ENCODE measurements at regions not wholly inside any gene's neighbourhood (a gene's known extent, or its start where the extent isn't known, plus 50 kb on each side); places are given as distances from the start of the nearest gene placed in this dataset.

- TF ChIP-seq CSRNP3 (CRISPR knock-in tag; IDR thresholded peaks at IDR 0.05), result no peak
- TF ChIP-seq, protein P1, sequence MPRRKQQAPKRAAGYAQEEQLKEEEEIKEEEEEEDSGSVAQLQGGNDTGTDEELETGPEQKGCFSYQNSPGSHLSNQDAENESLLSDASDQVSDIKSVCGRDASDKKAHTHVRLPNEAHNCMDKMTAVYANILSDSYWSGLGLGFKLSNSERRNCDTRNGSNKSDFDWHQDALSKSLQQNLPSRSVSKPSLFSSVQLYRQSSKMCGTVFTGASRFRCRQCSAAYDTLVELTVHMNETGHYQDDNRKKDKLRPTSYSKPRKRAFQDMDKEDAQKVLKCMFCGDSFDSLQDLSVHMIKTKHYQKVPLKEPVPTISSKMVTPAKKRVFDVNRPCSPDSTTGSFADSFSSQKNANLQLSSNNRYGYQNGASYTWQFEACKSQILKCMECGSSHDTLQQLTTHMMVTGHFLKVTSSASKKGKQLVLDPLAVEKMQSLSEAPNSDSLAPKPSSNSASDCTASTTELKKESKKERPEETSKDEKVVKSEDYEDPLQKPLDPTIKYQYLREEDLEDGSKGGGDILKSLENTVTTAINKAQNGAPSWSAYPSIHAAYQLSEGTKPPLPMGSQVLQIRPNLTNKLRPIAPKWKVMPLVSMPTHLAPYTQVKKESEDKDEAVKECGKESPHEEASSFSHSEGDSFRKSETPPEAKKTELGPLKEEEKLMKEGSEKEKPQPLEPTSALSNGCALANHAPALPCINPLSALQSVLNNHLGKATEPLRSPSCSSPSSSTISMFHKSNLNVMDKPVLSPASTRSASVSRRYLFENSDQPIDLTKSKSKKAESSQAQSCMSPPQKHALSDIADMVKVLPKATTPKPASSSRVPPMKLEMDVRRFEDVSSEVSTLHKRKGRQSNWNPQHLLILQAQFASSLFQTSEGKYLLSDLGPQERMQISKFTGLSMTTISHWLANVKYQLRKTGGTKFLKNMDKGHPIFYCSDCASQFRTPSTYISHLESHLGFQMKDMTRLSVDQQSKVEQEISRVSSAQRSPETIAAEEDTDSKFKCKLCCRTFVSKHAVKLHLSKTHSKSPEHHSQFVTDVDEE (CRISPR knock-in tag; IDR thresholded peaks at IDR 0.05), result no peak
- TF ChIP-seq ZFP30 (CRISPR knock-in tag; IDR thresholded peaks at IDR 0.05), result no peak
- no peak for TF ChIP-seq BACH2 (CRISPR knock-in tag; IDR thresholded peaks at IDR 0.05; ENCODE audit: borderline replicate concordance)
- no peak for TF ChIP-seq RARB (CRISPR knock-in tag; IDR thresholded peaks at IDR 0.05)
- no peak for TF ChIP-seq SNAI2 (CRISPR knock-in tag; IDR thresholded peaks at IDR 0.05)
- TF ChIP-seq ZC3H10 (CRISPR knock-in tag; IDR thresholded peaks at IDR 0.05), result no peak
- TF ChIP-seq TOX (CRISPR knock-in tag; IDR thresholded peaks at IDR 0.05; ENCODE audit: borderline replicate concordance), result no peak
- no peak for TF ChIP-seq ZFP3 (CRISPR knock-in tag; IDR thresholded peaks at IDR 0.05)
- TF ChIP-seq ESRRG (CRISPR knock-in tag; IDR thresholded peaks at IDR 0.05), result no peak
- no peak for TF ChIP-seq PPARA (CRISPR knock-in tag; IDR thresholded peaks at IDR 0.05; ENCODE audit: borderline replicate concordance)
- TF ChIP-seq ISL1 (CRISPR knock-in tag; IDR thresholded peaks at IDR 0.05), result no peak
- TF ChIP-seq TCF4 (CRISPR knock-in tag; IDR thresholded peaks at IDR 0.05; ENCODE audit: borderline replicate concordance), result no peak
- TF ChIP-seq PATZ1 (CRISPR knock-in tag; IDR thresholded peaks at IDR 0.05; ENCODE audit: borderline replicate concordance), result no peak
- TF ChIP-seq ZNF565 (CRISPR knock-in tag; conservative IDR thresholded peaks at IDR 0.05; ENCODE audit: low read depth), result no peak
- TF ChIP-seq ARNTL (CRISPR knock-in tag; IDR thresholded peaks at IDR 0.05; ENCODE audit: borderline replicate concordance, low read depth), result no peak
- TF ChIP-seq, protein P2, sequence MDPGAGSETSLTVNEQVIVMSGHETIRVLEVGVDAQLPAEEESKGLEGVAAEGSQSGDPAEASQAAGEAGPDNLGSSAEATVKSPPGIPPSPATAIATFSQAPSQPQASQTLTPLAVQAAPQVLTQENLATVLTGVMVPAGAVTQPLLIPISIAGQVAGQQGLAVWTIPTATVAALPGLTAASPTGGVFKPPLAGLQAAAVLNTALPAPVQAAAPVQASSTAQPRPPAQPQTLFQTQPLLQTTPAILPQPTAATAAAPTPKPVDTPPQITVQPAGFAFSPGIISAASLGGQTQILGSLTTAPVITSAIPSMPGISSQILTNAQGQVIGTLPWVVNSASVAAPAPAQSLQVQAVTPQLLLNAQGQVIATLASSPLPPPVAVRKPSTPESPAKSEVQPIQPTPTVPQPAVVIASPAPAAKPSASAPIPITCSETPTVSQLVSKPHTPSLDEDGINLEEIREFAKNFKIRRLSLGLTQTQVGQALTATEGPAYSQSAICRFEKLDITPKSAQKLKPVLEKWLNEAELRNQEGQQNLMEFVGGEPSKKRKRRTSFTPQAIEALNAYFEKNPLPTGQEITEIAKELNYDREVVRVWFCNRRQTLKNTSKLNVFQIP (CRISPR knock-in tag; IDR thresholded peaks at IDR 0.05; ENCODE audit: borderline replicate concordance, low read depth), result no peak
- ATAC-seq, result no peak
Measured at GRCh38 chr10:27410153-27410552, 94.0 kb upstream of the RAB18 start.

DNA sequence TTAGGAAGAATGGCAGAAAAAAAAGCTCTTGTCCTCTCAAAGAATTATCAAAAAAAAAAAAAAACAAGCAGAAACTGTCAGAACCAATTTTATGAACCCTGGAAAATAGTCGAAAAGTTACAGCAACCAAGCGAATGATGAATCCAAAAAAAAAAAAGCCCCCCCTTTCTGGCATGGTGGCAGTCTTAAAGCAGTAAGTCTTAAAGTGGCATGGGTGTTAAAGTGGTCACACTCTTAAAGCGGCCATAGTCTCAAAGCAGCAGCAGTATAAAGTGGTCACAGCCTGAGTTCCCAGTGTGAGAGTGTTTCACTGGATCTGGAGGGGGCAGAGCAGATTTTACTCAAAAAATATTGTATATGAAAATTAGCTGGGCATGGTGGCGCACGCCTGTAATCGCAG lies 96.8 kb upstream of the RAB18 start:
- TF ChIP-seq ZNF70 (CRISPR knock-in tag; IDR thresholded peaks at IDR 0.05) (no peak), TOX (CRISPR knock-in tag; IDR thresholded peaks at IDR 0.05; ENCODE audit: borderline replicate concordance) (no peak), GLIS3 (CRISPR knock-in tag; IDR thresholded peaks at IDR 0.05) (no peak), ZNF565 (CRISPR knock-in tag; conservative IDR thresholded peaks at IDR 0.05; ENCODE audit: low read depth) (no peak), CSDC2 (CRISPR knock-in tag; IDR thresholded peaks at IDR 0.05) (no peak), OSR1 (CRISPR knock-in tag; IDR thresholded peaks at IDR 0.05) (no peak), ESRRG (CRISPR knock-in tag; IDR thresholded peaks at IDR 0.05) (no peak), PATZ1 (CRISPR knock-in tag; IDR thresholded peaks at IDR 0.05; ENCODE audit: borderline replicate concordance) (no peak), TCF4 (CRISPR knock-in tag; IDR thresholded peaks at IDR 0.05; ENCODE audit: borderline replicate concordance) (no peak), ZFP30 (CRISPR knock-in tag; IDR thresholded peaks at IDR 0.05) (no peak), BACH2 (CRISPR knock-in tag; IDR thresholded peaks at IDR 0.05; ENCODE audit: borderline replicate concordance) (no peak), ZNF8 (CRISPR knock-in tag; IDR thresholded peaks at IDR 0.05) (no peak)
- TF ChIP-seq, protein P2 (CRISPR knock-in tag; IDR thresholded peaks at IDR 0.05; ENCODE audit: borderline replicate concordance, low read depth), result no peak
- TF ChIP-seq, protein P1 (CRISPR knock-in tag; IDR thresholded peaks at IDR 0.05), result no peak
- no peak for ATAC-seq
